ENCODE measurements at regions not wholly inside any gene's neighbourhood (a gene's known extent, or its start where the extent isn't known, plus 50 kb on each side); places are given as distances from the start of the nearest gene placed in this dataset.

- no peaks in the 10 kb centered on the region for H3K27me3 ChIP-seq
- DNase-seq (no peak), ATAC-seq (no peak)
- H3K4me3 ChIP-seq = no peak overlapping the region
- H3K36me3 ChIP-seq = no peaks in the 10 kb centered on the region
- TF ChIP-seq CTCF (IDR thresholded peaks at IDR 0.05) = no peak
- intact Hi-C loops (cut with DNase I) = no loop called here
- H3K27ac ChIP-seq = no peak overlapping the region
- no peaks in the 10 kb centered on the region for H3K4me1 ChIP-seq
- no peaks in the 10 kb centered on the region for H3K9me3 ChIP-seq
Observed at GRCh38 chr13:99738626-99739025, 232.9 kb downstream of the ZIC5 start.

- intact Hi-C loops (cut with DNase I) = no loop called here
- H3K4me3 ChIP-seq = no peak overlapping the region
- no peak overlapping the region for H3K27ac ChIP-seq
- H3K36me3 ChIP-seq = no peaks in the 10 kb centered on the region
- no peak for TF ChIP-seq CTCF (IDR thresholded peaks at IDR 0.05)
- H3K4me1 ChIP-seq = no peaks in the 10 kb centered on the region
- H3K27me3 ChIP-seq = no peaks in the 10 kb centered on the region
- ATAC-seq = no peak
- DNase-seq = no peak
- H3K9me3 ChIP-seq = no peaks in the 10 kb centered on the region
Observed at GRCh38 chr13:99737481-99738245, 233.9 kb downstream of the ZIC5 start.

- Histone ChIP-seq H3K27me3 (no peaks in the 10 kb centered on the region), H3K9me3 (no peaks in the 10 kb centered on the region), H3K27ac (no peak overlapping the region), H3K4me3 (no peak overlapping the region), H3K36me3 (no peaks in the 10 kb centered on the region), H3K4me1 (no peaks in the 10 kb centered on the region)
- no peak for TF ChIP-seq CTCF (IDR thresholded peaks at IDR 0.05)
- DNase-seq (no peak), ATAC-seq (no peak)
- intact Hi-C loops (cut with DNase I) = no loop called here
Observed at GRCh38 chr13:99736541-99736940, 235.0 kb downstream of the ZIC5 start.

GRCh38 chr13:99734013-99734693 lies 232.9 kb downstream of the TM9SF2 start:
- Histone ChIP-seq H3K9me3 (no peaks in the 10 kb centered on the region), H3K4me1 (no peaks in the 10 kb centered on the region), H3K27me3 (no peaks in the 10 kb centered on the region), H3K27ac (no peak overlapping the region), H3K4me3 (no peak overlapping the region), H3K36me3 (no peaks in the 10 kb centered on the region)
- intact Hi-C loops (cut with DNase I) = no loop called here
- no peak for ATAC-seq
- no peak for DNase-seq
- no peak for TF ChIP-seq CTCF (IDR thresholded peaks at IDR 0.05)

- no peaks in the 10 kb centered on the region for H3K27me3 ChIP-seq
- intact Hi-C loops (cut with DNase I) = no loop called here
- no peaks in the 10 kb centered on the region for H3K4me1 ChIP-seq
- DNase-seq = no peak
- no peak overlapping the region for H3K4me3 ChIP-seq
- no peaks in the 10 kb centered on the region for H3K36me3 ChIP-seq
- no peak overlapping the region for H3K27ac ChIP-seq
- ATAC-seq = no peak
- H3K9me3 ChIP-seq = no peaks in the 10 kb centered on the region
- TF ChIP-seq CTCF (IDR thresholded peaks at IDR 0.05) = no peak
Observed at GRCh38 chr13:99733346-99733745, 232.1 kb downstream of the TM9SF2 start.

Data from upper lobe of right lung (tissue), 1 donor.